Natural killer cell (primary cell): ENCODE measurements at regions not wholly inside any gene's neighbourhood (a gene's known extent, or its start where the extent isn't known, plus 50 kb on each side); places are given as distances from the start of the nearest gene placed in this dataset.

ENCODE experiments used
- ATAC-seq, 3 donors: fragments of 150-1000 bp in 2 of 3; fragments of 200-7000 bp in 1 of 3; cut with Tn5 transposase; 1 replicate in 1 of 3; 2 replicates in 2 of 3; pipeline ENCODE4 v1.10.0; 2021; ENCODE audit warnings: mild to moderate bottlenecking in 2 of 3, moderate library complexity in 2 of 3
- DNase-seq, 2 donors: peaks; one replicate each; pipeline versions ENCODE4 v3.0.0 to v3.0.0-alpha.2; 2013 to 2021; ENCODE audit warnings: mixed read lengths in 1 of 2
- H3K27ac ChIP-seq: one replicate; pipeline ENCODE4 v1.5.1; 2013; ENCODE audit warnings: mild to moderate bottlenecking, low read length
- H3K27me3 ChIP-seq: one replicate; pipeline ENCODE4 v1.6.1; 2013; ENCODE audit warnings: low read length; ENCODE audit not compliant: control insufficient read depth, insufficient read depth
- H3K36me3 ChIP-seq: one replicate; pipeline ENCODE4 v1.6.1; 2013; ENCODE audit warnings: low read length; ENCODE audit not compliant: control insufficient read depth, insufficient read depth
- H3K4me1 ChIP-seq: one replicate; pipeline ENCODE4 v1.6.1; 2013; ENCODE audit warnings: low read length; ENCODE audit not compliant: control insufficient read depth, insufficient read depth
- H3K4me3 ChIP-seq: one replicate; pipeline ENCODE4 v1.5.1; 2013; ENCODE audit warnings: low read length
- H3K9me3 ChIP-seq: one replicate; pipeline ENCODE4 v1.6.1; 2013; ENCODE audit warnings: low read length; ENCODE audit not compliant: control insufficient read depth, insufficient read depth
- H3K27ac Mint-ChIP-seq, 2 donors: one replicate each; pipeline ENCODE4 v1.8.0; 2022; ENCODE audit warnings: mild to moderate bottlenecking in 2 of 2, mixed read lengths in 2 of 2, moderate library complexity in 1 of 2
- H3K27me3 Mint-ChIP-seq, 2 donors: one replicate each; pipeline ENCODE4 v1.8.0; 2022; ENCODE audit warnings: low read depth in 2 of 2, mixed read lengths in 2 of 2
- H3K36me3 Mint-ChIP-seq: one replicate; pipeline ENCODE4 v1.8.0; 2022; ENCODE audit warnings: mixed read lengths
- H3K4me1 Mint-ChIP-seq, 2 donors: one replicate each; pipeline ENCODE4 v1.8.0; 2022; ENCODE audit warnings: mixed read lengths in 2 of 2
- H3K4me3 Mint-ChIP-seq: one replicate; pipeline ENCODE4 v1.8.0; 2022; ENCODE audit warnings: mild to moderate bottlenecking, moderate library complexity, mixed read lengths
- H3K9me3 Mint-ChIP-seq, 2 donors: one replicate each; pipeline ENCODE4 v1.8.0; 2022; ENCODE audit warnings: mixed read lengths in 2 of 2
- CTCF ChIP-seq: fragments of 200-600 bp; IDR thresholded peaks from one replicate; pipeline ENCODE4 v1.8.0; 2022; ENCODE audit warnings: antibody characterized with exemption
- WGBS: methylation state at CpG from one replicate; pipeline ENCODE4 v1.1.7; 2013; ENCODE audit warnings: missing lambda C conversion rate; ENCODE audit not compliant: insufficient coverage; 5-methylcytosine and 5-hydroxymethylcytosine counted together
- intact Hi-C: fragments of 100-400 bp; cut with micrococcal nuclease; formaldehyde crosslinking; loops from one replicate; pipeline ENCODE4 v1.14.2; 2022

GRCh38 chr14:65297744-65298143 lies 114.8 kb upstream of the FUT8 start:
- no peaks in the 10 kb centered on the region for H3K36me3 ChIP-seq
- H3K27me3 ChIP-seq, result no peaks in the 10 kb centered on the region
- DNase-seq, result no peak
- H3K27ac ChIP-seq, result no peak overlapping the region
- WGBS, result 93% methylated on average over 5 of the region's 5 CpGs
- peaks cover 17% of the 10 kb centered on the region for H3K4me1 ChIP-seq
- H3K4me3 ChIP-seq, result no peak overlapping the region
- H3K27ac Mint-ChIP-seq, result no peak overlapping the region
- H3K4me1 Mint-ChIP-seq, result peaks cover 0 to 8% of the 10 kb centered on the region in 2 donors
- no peaks in the 10 kb centered on the region for H3K36me3 Mint-ChIP-seq
- no peak for ATAC-seq
- no peaks in the 10 kb centered on the region for H3K9me3 ChIP-seq
- H3K4me3 Mint-ChIP-seq, result no peak overlapping the region
- intact Hi-C loops, result no loop called here
- TF ChIP-seq CTCF, result no peak
- no peaks in the 10 kb centered on the region for H3K27me3 Mint-ChIP-seq
- H3K9me3 Mint-ChIP-seq, result no peaks in the 10 kb centered on the region

GRCh38 chr14:65299826-65300225 lies 112.7 kb upstream of the FUT8 start:
- Histone ChIP-seq H3K9me3 (no peaks in the 10 kb centered on the region), H3K27ac (no peak overlapping the region), H3K27me3 (no peaks in the 10 kb centered on the region), H3K4me1 (peaks cover 30% of the 10 kb centered on the region), H3K4me3 (no peak overlapping the region), H3K36me3 (no peaks in the 10 kb centered on the region)
- Mint-ChIP-seq H3K4me1 (peaks cover 0 to 16% of the 10 kb centered on the region in 2 donors), H3K27ac (no peak overlapping the region), H3K9me3 (no peaks in the 10 kb centered on the region), H3K27me3 (no peaks in the 10 kb centered on the region), H3K4me3 (no peak overlapping the region), H3K36me3 (no peaks in the 10 kb centered on the region)
- TF ChIP-seq CTCF, result no peak
- intact Hi-C loops, result no loop called here
- no peak for DNase-seq
- no peak for ATAC-seq
- 67% methylated on average over 3 of the region's 3 CpGs for WGBS

- DNase-seq, result no peak
These were observed 110.5 kb upstream of the FUT8 start for GRCh38 chr14:65301862-65302539.

More at GRCh38 chr14:65301862-65302539, 110.5 kb upstream of the FUT8 start:
- WGBS, result 58% methylated on average over 7 of the region's 7 CpGs
- Mint-ChIP-seq H3K27me3 (no peaks in the 10 kb centered on the region), H3K4me3 (no peak overlapping the region), H3K27ac (peak overlapping the region in 1 of 2 donors; percentile 17), H3K4me1 (peaks cover 0 to 21% of the 10 kb centered on the region in 2 donors), H3K36me3 (no peaks in the 10 kb centered on the region), H3K9me3 (no peaks in the 10 kb centered on the region)
- intact Hi-C loops, result no loop called here
- no peak overlapping the region for H3K4me3 ChIP-seq
- H3K9me3 ChIP-seq, result no peaks in the 10 kb centered on the region
- peak; percentile 15 to 20 (median 19) for ATAC-seq
- H3K27me3 ChIP-seq, result no peaks in the 10 kb centered on the region
- H3K36me3 ChIP-seq, result no peaks in the 10 kb centered on the region
- H3K4me1 ChIP-seq, result peaks cover 38% of the 10 kb centered on the region
- no peak for TF ChIP-seq CTCF
- H3K27ac ChIP-seq, result peak overlapping the region; percentile 60
